HG03280 (cell line): ENCODE measurements at regions not wholly inside any gene's neighbourhood (a gene's known extent, or its start where the extent isn't known, plus 50 kb on each side); places are given as distances from the start of the nearest gene placed in this dataset.
"Not testable (repeated sequence)": the region's sequence is repeated elsewhere in the genome, so short reads cannot be mapped to it uniquely, and the experiment has no call there.

ENCODE experiments used
- ATAC-seq: cut with Tn5 transposase; IDR thresholded peaks from one replicate; pipeline ENCODE4 v1.9.1; 2021; ENCODE audit warnings: mild to moderate bottlenecking, moderate library complexity; ENCODE audit not compliant: unreplicated experiment

DNA sequence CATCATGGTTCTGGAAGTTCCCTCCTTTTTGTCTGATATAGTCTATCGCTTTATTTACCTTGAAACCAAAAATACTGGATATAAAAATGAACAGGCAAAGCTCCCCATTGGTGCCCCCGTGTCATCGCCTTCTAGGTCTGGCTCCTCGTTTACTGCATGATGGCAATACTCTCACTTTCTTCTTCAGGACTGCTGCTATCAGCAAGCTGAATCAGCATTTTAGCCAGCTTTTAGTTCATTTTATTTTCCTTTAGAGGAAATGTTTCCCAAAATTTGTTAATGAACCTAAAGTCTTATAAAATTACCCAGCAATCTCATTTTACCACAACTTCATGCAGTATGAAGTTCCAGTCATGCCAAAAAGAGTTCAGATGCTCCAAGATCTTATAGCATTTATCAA is 80.5 kb downstream of the ZIC3 start:
- ATAC-seq, result no peak

DNA sequence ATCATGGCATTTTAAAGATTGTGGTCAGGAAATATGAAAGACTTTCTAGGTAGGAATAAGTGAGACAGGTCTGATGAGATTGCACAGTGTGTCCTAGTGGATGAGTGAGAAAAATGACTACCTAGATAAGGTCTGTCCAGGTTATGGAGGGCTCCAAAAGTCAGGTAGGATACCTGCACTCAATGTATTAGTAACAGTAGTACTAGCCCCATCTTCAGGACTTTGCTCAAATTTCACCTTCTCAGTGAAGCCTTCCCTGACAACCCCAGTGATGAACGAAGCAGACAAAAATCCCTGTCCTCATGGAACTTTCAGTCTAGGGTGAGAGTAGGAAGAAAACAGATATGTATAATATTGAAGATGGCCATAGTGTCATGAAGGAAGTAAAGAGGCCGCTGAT is 85.7 kb downstream of the ZIC3 start:
- ATAC-seq, result no peak

GRCh38 chrX:137652086-137652485 is 86.2 kb downstream of the ZIC3 start:
- ATAC-seq, result no peak

DNA sequence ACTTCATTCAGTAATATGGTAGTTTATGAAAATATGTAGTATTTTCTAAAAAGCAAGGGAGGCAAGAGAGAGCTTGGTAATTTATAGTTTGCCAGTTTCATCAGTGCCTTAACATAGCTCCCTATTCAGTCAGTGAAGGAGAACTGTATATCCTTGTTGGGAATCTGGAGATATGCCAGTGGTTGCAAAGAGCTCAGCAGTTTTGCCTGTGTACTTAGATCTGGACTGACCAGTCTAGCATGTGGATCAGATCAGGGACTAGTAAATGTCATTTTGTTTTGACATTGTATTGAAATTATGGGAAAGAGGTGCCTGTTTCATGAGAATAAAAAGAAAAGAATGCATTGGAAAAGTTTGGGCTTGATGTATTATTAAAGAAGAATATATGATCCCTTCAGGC is 88.6 kb downstream of the ZIC3 start:
- ATAC-seq, result no peak

- ATAC-seq, result no peak
Measured at GRCh38 chrX:137667776-137668175, 101.8 kb downstream of the ZIC3 start.

GRCh38 chrX:137684591-137684990 is 118.7 kb downstream of the ZIC3 start:
- ATAC-seq, result no peak

GRCh38 chrX:137695417-137695816 is 129.5 kb downstream of the ZIC3 start:
- no peak for ATAC-seq

DNA sequence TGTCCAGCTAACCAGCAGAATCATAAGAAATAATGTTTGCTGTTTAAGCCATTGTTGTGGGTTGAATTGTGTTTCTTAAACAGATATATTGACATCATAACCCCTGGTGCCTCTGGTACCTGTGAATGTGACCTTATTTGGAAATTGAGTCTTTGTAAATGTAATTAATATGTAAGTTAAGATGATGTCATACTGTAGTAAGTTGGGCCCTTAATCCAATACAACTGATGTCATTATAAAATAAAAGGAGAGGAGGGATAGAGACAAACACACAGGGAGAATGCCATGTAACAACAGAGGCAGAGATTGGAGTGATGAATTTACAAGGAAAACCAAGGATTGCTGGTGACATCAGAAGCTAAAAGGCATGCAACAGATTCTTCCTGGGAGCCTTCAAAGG is 141.4 kb downstream of the ZIC3 start:
- ATAC-seq, result no peak

- no peak for ATAC-seq
Measured at GRCh38 chrX:137742846-137743245, 176.9 kb downstream of the ZIC3 start.

DNA sequence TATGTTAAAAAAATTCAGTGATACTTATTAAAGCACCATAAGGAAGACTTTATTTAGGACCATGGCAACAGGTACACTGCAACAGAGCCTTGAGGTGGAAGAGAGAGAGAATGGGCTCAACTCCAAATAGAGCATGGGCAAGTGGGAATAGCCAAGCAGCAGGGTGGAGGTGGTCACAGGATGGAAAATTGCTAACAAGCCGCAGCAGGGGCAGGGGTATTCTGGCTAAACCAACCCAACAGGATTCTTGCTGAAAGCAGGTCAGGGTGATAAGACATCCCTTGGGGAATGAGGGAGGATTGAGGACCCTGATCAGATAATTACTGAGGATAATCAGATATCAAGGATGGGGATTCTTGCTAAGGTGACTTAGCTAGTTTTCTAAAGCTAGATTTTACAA is 177.5 kb downstream of the ZIC3 start:
- ATAC-seq, result no peak

GRCh38 chrX:137746289-137746688 is 180.4 kb downstream of the ZIC3 start:
- ATAC-seq, result no peak

DNA sequence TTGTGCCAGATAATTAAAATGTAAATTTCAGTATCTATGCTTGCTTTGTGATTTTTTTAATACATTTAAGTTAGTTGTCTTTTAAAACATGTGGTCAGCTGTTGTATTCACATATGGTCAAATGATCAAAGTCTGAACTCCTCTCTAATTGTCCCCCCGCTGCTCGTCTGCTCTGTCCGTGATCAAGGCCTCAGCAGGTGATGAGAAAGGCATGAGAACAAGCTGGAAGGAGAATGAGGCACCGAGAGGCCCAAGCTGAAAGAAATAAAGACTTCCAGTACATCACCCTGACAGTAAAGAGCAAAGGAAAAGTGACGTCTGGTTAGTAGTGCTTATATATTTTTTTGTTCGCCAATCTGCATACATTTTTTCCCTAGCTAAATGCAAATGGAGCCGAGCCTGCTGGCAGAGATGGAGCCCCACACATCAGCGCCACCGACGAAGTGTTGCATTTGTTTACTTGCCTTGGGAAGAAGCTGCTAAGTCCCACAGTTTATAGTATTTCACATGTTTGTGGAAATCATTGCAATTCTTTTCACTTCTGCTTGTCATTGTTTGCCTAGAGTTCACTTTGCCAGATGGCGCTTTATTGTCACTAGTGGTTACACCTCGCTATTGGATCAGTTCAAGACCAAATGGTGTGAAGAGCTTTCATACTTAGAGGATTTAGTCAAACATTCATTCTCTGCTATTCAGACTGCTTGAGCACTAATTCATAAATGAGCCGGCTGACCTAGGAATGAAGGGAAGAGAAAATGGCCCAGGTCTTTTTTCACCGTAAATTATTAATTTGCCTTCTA is 181.5 kb downstream of the ZIC3 start:
- ATAC-seq, result no peak

- no peak for ATAC-seq
Measured at GRCh38 chrX:137748827-137749226, 182.9 kb downstream of the ZIC3 start.

GRCh38 chrX:137749246-137749645 is 183.3 kb downstream of the ZIC3 start:
- ATAC-seq, result no peak

DNA sequence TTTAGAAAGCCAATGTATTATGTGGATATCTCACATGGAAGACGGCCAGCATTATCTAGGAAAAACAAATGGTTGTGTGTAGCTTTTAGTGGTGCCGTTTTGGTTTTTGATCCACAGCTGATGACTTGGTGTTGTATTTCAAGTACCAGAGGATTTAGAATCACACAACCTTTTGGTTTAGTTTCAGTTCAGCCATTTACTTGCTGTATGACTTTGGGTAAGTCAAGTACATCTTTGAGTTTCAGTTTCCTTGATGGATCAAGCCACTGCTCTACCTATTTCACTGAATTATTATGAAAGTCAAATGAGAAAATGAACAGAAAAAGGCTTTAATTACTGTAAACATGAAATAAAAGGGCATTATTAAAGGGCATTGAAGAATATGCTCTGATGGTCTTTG is 205.6 kb downstream of the ZIC3 start:
- ATAC-seq, result no peak

- no peak for ATAC-seq
Measured at GRCh38 chrX:137792214-137792613, 226.3 kb downstream of the ZIC3 start.

- not testable (repeated sequence) for ATAC-seq
Measured at GRCh38 chrX:137797926-137798325, 232.0 kb downstream of the ZIC3 start.

- ATAC-seq, result no peak
Measured at GRCh38 chrX:137823257-137823656, 257.3 kb downstream of the ZIC3 start.

- no peak for ATAC-seq
Measured at GRCh38 chrX:137847376-137847775, 281.4 kb downstream of the ZIC3 start.

DNA sequence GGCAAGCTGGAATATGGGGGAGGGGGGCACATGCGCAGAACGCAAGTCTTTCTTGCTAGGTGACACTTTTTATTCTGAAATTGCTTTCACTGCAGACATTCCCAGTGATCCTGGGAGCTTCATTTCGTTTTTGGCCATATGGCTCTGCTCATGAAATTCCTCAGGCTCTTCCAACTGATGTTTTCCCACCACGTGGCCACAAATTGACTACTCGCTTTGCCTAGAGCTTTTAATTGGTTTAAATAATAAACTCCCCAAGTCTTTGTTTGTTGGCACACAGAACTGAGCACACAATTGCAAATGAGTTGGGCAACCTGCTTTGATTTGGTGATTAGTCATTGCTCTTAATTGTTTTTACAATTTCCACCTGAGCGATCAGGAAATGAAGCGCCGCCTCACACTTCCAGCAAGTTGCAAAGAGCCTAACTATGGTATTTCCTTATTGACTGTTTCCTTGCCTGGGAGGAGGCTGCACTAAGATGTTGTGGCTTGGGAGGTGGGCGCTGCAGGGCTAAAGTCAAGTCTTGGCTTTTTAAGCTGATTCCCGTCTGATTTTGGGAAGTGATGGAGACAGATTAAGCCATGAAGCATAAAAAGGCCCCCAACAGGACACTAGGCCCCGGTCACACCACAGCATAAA is 282.5 kb downstream of the ZIC3 start:
- no peak for ATAC-seq

DNA sequence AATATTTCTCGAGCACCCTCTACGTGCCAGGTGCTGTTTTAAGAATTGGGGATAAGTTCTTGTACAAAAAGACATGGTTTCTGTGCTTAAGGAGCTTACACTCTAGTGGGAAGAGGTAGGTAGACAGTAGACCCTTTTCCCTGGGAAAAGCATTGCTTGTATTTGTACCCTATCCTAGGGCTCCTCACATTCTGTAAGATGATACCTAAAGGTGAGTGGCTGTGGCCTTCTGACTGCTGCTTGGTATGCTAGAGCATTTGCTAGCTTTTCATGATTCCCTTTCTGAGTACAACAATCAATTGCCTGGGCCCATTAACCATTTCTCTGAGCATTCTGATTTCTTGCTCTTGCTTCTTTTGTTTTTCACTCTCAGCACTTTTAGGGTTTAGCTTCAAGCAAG is 286.6 kb downstream of the ZIC3 start:
- no peak for ATAC-seq

- ATAC-seq, result no peak
Measured at GRCh38 chrX:137855490-137855889, 289.6 kb downstream of the ZIC3 start.

DNA sequence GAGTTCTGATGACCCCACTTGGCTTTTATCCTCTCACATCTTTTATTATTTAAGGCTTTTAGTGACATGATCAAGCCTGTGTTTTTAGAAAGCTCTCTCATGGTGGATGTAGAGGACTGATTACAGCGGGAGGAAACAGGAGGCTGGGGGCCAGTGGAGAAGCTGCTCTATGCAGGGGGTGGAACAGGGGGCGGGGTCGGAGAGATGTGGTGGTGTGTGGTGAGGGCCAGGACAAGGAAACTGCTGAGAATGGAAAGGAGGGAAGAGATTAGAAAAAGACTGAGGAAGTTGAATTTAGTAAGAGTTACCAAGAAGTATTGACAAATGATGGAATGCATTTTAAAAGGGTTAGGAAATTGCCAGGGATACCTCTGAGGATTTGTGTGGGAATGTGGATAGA is 292.2 kb downstream of the ZIC3 start:
- no peak for ATAC-seq
